ENCODE measurements at regions not wholly inside any gene's neighbourhood (a gene's known extent, or its start where the extent isn't known, plus 50 kb on each side); places are given as distances from the start of the nearest gene placed in this dataset.

- Histone ChIP-seq H3K9ac (ENCODE audit: low read length) (no peak overlapping the region), H3K27me3 (ENCODE audit: insufficient read depth, low read depth, low read length) (no peaks in the 10 kb centered on the region), H3F3A (ENCODE audit: insufficient read depth, low read length, poor library complexity, severe bottlenecking) (no peaks in the 10 kb centered on the region)
Observed at GRCh38 chr6:140370976-140371870, 996.8 kb upstream of the CITED2 start.

More at GRCh38 chr6:140370976-140371870, 996.8 kb upstream of the CITED2 start:
- TF ChIP-seq SMC3 (conservative IDR thresholded peaks at IDR 0.05; ENCODE audit: poor library complexity) (no peak), MXI1 (conservative IDR thresholded peaks at IDR 0.05; ENCODE audit: poor library complexity, severe bottlenecking) (no peak), TAF1 (IDR thresholded peaks at IDR 0.05; ENCODE audit: low read depth) (no peak), POLR2AphosphoS5 (IDR thresholded peaks at IDR 0.05) (no peak), RAD21 (conservative IDR thresholded peaks at IDR 0.05) (no peak), EP300 (conservative IDR thresholded peaks at IDR 0.05; ENCODE audit: poor library complexity, severe bottlenecking) (no peak), CTCF (IDR thresholded peaks at IDR 0.05; ENCODE audit: poor library complexity, severe bottlenecking) (no peak), EZH2 (IDR thresholded peaks at IDR 0.05; ENCODE audit: borderline replicate concordance, insufficient read depth, low read length, poor library complexity, severe bottlenecking) (no peak), REST (IDR thresholded peaks at IDR 0.05; ENCODE audit: borderline replicate concordance) (no peak)
- H3K36me3 ChIP-seq (ENCODE audit: insufficient read depth, low read length), result no peaks in the 10 kb centered on the region
- no peak overlapping the region for H3K27ac ChIP-seq (ENCODE audit: low read length)
- H3K4me3 ChIP-seq (ENCODE audit: low read length), result no peak overlapping the region
- H3K79me2 ChIP-seq (replicated peaks; ENCODE audit: insufficient read depth, low read length), result no peaks in the 10 kb centered on the region
- no peaks in the 10 kb centered on the region for H3K9me3 ChIP-seq (ENCODE audit: low read length)
- no peak overlapping the region for H3K4me2 ChIP-seq (ENCODE audit: low read length)
- H3K9me2 ChIP-seq (ENCODE audit: insufficient read depth, low read length), result no peaks in the 10 kb centered on the region
- no peak overlapping the region for H2AFZ ChIP-seq (ENCODE audit: low read depth, low read length)
- H4K20me1 ChIP-seq (ENCODE audit: insufficient read depth), result no peaks in the 10 kb centered on the region

All from neural cell (in vitro differentiated cells).